Anterior cingulate cortex (tissue), 58 donors: ENCODE measurements at regions not wholly inside any gene's neighbourhood (a gene's known extent, or its start where the extent isn't known, plus 50 kb on each side); places are given as distances from the start of the nearest gene placed in this dataset.
"Not testable (repeated sequence)": the region's sequence is repeated elsewhere in the genome, so short reads cannot be mapped to it uniquely, and the experiment has no call there.

Experiments used
- DNase-seq, 58 donors: peaks; one replicate each; lab custom pipeline; 2025; lab: John Stamatoyannopoulos, UW

GRCh38 chr5:159800131-159800840 lies 116.0 kb upstream of the ADRA1B start:
- DNase-seq = no peak

- DNase-seq = no peak
These were observed 115.0 kb upstream of the ADRA1B start for GRCh38 chr5:159801303-159801702.

GRCh38 chr5:159802661-159803060 lies 113.6 kb upstream of the ADRA1B start:
- DNase-seq = no peak

GRCh38 chr5:159804121-159804520 lies 112.2 kb upstream of the ADRA1B start:
- DNase-seq = no peak

GRCh38 chr5:159805021-159805420 lies 111.3 kb upstream of the ADRA1B start:
- DNase-seq = peak in 14 of 58 donors; percentile 1 to 35 (median 7)

- DNase-seq = not testable (repeated sequence)
These were observed 109.1 kb upstream of the ADRA1B start for GRCh38 chr5:159807135-159807534.

- no peak for DNase-seq
These were observed 108.7 kb upstream of the ADRA1B start for GRCh38 chr5:159807586-159807985.

GRCh38 chr5:159811712-159812111 lies 104.6 kb upstream of the ADRA1B start:
- DNase-seq = no peak

GRCh38 chr5:159812759-159813158 lies 103.5 kb upstream of the ADRA1B start:
- not testable (repeated sequence) for DNase-seq

GRCh38 chr5:159814222-159814621 lies 102.1 kb upstream of the ADRA1B start:
- DNase-seq = no peak

GRCh38 chr5:159814805-159815585 lies 101.3 kb upstream of the ADRA1B start:
- no peak for DNase-seq

GRCh38 chr5:159817262-159818029 lies 98.8 kb upstream of the ADRA1B start:
- no peak for DNase-seq

GRCh38 chr5:159819591-159820411 lies 96.5 kb upstream of the ADRA1B start:
- peak in 1 of 58 donors; percentile 5 for DNase-seq

GRCh38 chr5:159820692-159821091 lies 95.6 kb upstream of the ADRA1B start:
- DNase-seq = no peak

GRCh38 chr5:159821461-159821940 lies 94.8 kb upstream of the ADRA1B start:
- no peak for DNase-seq

GRCh38 chr5:159824188-159825161 lies 91.8 kb upstream of the ADRA1B start:
- no peak for DNase-seq

- no peak for DNase-seq
These were observed 90.7 kb upstream of the ADRA1B start for GRCh38 chr5:159825551-159826051.

- DNase-seq = no peak
These were observed 89.7 kb upstream of the ADRA1B start for GRCh38 chr5:159826351-159827214.
